ENCODE measurements at regions not wholly inside any gene's neighbourhood (a gene's known extent, or its start where the extent isn't known, plus 50 kb on each side); places are given as distances from the start of the nearest gene placed in this dataset.

GRCh38 chr5:2272755-2273154 lies 390.0 kb upstream of the IRX4 start:
- TF ChIP-seq CTCF (IDR thresholded peaks at IDR 0.05) (no peak), POLR2AphosphoS5 (IDR thresholded peaks at IDR 0.05) (no peak)

Measured in suprapubic skin (tissue), 3 donors.